ENCODE measurements at regions not wholly inside any gene's neighbourhood (a gene's known extent, or its start where the extent isn't known, plus 50 kb on each side); places are given as distances from the start of the nearest gene placed in this dataset.

GRCh38 chr11:69984457-69985261 lies 93.5 kb upstream of the ANO1 start:
- TF ChIP-seq, protein P1, sequence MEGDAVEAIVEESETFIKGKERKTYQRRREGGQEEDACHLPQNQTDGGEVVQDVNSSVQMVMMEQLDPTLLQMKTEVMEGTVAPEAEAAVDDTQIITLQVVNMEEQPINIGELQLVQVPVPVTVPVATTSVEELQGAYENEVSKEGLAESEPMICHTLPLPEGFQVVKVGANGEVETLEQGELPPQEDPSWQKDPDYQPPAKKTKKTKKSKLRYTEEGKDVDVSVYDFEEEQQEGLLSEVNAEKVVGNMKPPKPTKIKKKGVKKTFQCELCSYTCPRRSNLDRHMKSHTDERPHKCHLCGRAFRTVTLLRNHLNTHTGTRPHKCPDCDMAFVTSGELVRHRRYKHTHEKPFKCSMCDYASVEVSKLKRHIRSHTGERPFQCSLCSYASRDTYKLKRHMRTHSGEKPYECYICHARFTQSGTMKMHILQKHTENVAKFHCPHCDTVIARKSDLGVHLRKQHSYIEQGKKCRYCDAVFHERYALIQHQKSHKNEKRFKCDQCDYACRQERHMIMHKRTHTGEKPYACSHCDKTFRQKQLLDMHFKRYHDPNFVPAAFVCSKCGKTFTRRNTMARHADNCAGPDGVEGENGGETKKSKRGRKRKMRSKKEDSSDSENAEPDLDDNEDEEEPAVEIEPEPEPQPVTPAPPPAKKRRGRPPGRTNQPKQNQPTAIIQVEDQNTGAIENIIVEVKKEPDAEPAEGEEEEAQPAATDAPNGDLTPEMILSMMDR (IDR thresholded peaks at IDR 0.05; ENCODE audit: low read depth, low read length), result no peak
- Histone ChIP-seq H3K4me3 (ENCODE audit: low read depth, low read length) (no peak overlapping the region), H3K36me3 (no peaks in the 10 kb centered on the region), H3K9me3 (no peaks in the 10 kb centered on the region), H3K27me3 (peaks cover 43% of the 10 kb centered on the region), H3K4me1 (peaks cover 6% of the 10 kb centered on the region)
- DNase-seq, result no peak

- Histone ChIP-seq H3K36me3 (no peaks in the 10 kb centered on the region), H3K4me1 (peaks cover 6% of the 10 kb centered on the region), H3K9me3 (no peaks in the 10 kb centered on the region), H3K4me3 (ENCODE audit: low read depth, low read length) (no peak overlapping the region), H3K27me3 (peaks cover 45% of the 10 kb centered on the region)
- TF ChIP-seq, protein P1 (IDR thresholded peaks at IDR 0.05; ENCODE audit: low read depth, low read length), result no peak
- no peak for DNase-seq
These were observed 92.8 kb upstream of the ANO1 start for GRCh38 chr11:69985331-69985640.

DNA sequence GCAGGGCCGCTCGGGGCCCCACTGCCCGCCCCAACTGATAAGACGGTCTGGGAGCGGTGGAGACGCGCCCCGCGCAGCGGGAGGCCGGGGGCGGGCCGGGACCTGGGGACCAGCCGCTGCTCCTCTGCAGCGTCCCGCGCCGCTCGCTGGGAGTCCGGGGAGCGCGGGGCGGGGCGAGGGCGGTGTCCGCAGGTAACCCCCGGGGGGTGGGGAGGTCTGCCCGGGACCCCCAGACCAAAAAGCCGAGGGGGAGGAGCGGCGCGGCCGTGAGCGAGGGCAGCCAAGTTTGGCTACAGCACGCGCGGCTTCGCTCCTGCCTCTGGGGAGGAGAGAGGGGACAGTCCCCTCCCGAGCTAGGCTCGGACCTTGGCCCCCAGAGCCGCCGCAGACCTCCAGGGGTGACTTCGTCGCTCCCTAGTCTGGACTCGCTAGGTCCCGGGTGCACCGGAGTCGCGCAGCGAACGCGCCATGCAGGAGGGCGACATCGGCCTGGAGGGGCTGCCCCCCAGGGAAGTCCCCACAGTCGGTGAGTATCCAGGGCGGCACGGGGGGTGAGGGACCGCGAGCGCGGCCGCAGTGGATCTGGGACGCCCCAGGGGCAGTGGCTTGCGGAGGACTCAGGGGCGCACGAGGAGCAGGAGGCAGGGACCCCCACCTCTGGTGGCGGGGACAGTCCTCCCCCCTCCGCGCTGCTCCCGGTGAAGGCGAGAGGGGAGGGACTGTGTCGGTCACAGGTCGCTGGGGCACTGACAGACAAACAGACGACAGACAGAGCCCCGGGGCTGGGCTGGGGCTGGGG lies 92.3 kb upstream of the ANO1 start:
- H3K27me3 ChIP-seq, result peaks cover 49% of the 10 kb centered on the region
- H3K36me3 ChIP-seq, result no peaks in the 10 kb centered on the region
- peak overlapping the region; percentile 31 for H3K4me3 ChIP-seq (ENCODE audit: low read depth, low read length)
- TF ChIP-seq, protein P1 (IDR thresholded peaks at IDR 0.05; ENCODE audit: low read depth, low read length), result no peak
- DNase-seq, result no peak
- no peaks in the 10 kb centered on the region for H3K9me3 ChIP-seq
- peaks cover 6% of the 10 kb centered on the region for H3K4me1 ChIP-seq

GRCh38 chr11:69986440-69986787 lies 91.7 kb upstream of the ANO1 start:
- H3K27me3 ChIP-seq, result peaks cover 54% of the 10 kb centered on the region
- TF ChIP-seq, protein P1 (IDR thresholded peaks at IDR 0.05; ENCODE audit: low read depth, low read length), result no peak

DNA sequence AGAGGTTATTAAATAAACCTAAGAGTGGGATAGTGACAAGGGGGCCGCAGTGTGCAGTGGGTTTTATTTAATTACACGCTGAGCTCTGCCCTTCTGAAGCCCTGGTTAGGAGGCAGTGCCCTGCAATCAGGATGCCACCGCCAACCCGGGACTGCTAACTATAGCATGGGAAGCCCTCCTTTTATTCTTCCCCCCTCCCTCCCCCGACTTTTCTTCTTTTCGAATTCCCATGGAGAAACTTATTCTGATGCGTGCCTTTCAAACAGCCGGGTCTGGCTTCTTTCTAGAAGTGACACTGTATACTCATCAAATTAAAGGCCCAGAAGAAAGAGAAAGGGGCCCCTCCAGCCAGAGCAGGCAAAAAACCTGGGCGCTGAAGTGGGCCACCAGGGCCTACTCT lies 91.3 kb upstream of the ANO1 start:
- Histone ChIP-seq H3K27me3 (peaks cover 54% of the 10 kb centered on the region), H3K36me3 (no peaks in the 10 kb centered on the region), H3K4me1 (peaks cover 6% of the 10 kb centered on the region), H3K4me3 (ENCODE audit: low read depth, low read length) (no peak overlapping the region; the same call in 1 of the 2 replicates), H3K9me3 (no peaks in the 10 kb centered on the region)
- TF ChIP-seq, protein P1 (IDR thresholded peaks at IDR 0.05; ENCODE audit: low read depth, low read length), result no peak
- DNase-seq, result no peak

More at GRCh38 chr11:69986440-69986787, 91.7 kb upstream of the ANO1 start:
- Histone ChIP-seq H3K4me1 (peaks cover 6% of the 10 kb centered on the region), H3K4me3 (ENCODE audit: low read depth, low read length) (peak overlapping the region; percentile 31), H3K9me3 (no peaks in the 10 kb centered on the region), H3K36me3 (no peaks in the 10 kb centered on the region)
- DNase-seq, result peak; percentile 54

GRCh38 chr11:69992026-69992425 lies 86.1 kb upstream of the ANO1 start:
- H3K27me3 ChIP-seq, result peaks cover 26% of the 10 kb centered on the region
- H3K9me3 ChIP-seq, result no peaks in the 10 kb centered on the region
- DNase-seq, result no peak
- no peak overlapping the region for H3K4me3 ChIP-seq (ENCODE audit: low read depth, low read length)
- H3K36me3 ChIP-seq, result no peaks in the 10 kb centered on the region
- TF ChIP-seq, protein P1 (IDR thresholded peaks at IDR 0.05; ENCODE audit: low read depth, low read length), result no peak
- H3K4me1 ChIP-seq, result peaks cover 1% of the 10 kb centered on the region; the same call in 1 of the 2 replicates
